IMR-90 (cell line): ENCODE measurements at regions not wholly inside any gene's neighbourhood (a gene's known extent, or its start where the extent isn't known, plus 50 kb on each side); places are given as distances from the start of the nearest gene placed in this dataset.

Experiments
- ATAC-seq: fragments of 200-7000 bp; cut with Tn5 transposase; 2 replicates; pipeline ENCODE4 v1.9.1; 2020; ENCODE audit warnings: low read depth, mild to moderate bottlenecking, moderate library complexity
- BruUV-seq: library from RNA; stranded (reverse); fragments of 400-500 nt; replicated peaks from 2 replicates; lab custom pipeline; 2021; lab: Mats Ljungman, UMichigan
- CTCF ChIA-PET: fragments of 300-600 bp; formaldehyde crosslinking; extraction: SDS; loops from one replicate; lab custom pipeline; 2021; ENCODE audit warnings: antibody characterized with exemption; lab: Yijun Ruan, JAX
- POLR2A ChIA-PET: fragments of 300-600 bp; sonication (Branson Sonifier 250); formaldehyde crosslinking; loops from one replicate; lab custom pipeline; 2022; ENCODE audit warnings: antibody characterized with exemption; ENCODE audit not compliant: unreplicated experiment; lab: Charles Lee
- DNase-seq: peaks from one replicate; pipeline ENCODE4 v3.0.0; 2013
- H2AFZ ChIP-seq: replicated peaks from 2 replicates; pipeline ENCODE3; 2013; ENCODE audit warnings: low read length, mild to moderate bottlenecking; ENCODE audit not compliant: poor library complexity
- H2AK5ac ChIP-seq: 2 replicates; pipeline ENCODE4 v1.6.1; 2013; ENCODE audit warnings: low read depth, low read length, inconsistent platforms
- H2AK9ac ChIP-seq: replicated peaks from 2 replicates; pipeline ENCODE3; 2013; ENCODE audit warnings: mild to moderate bottlenecking, low read depth, low read length, moderate library complexity; ENCODE audit not compliant: poor library complexity
- H2BK120ac ChIP-seq: 2 replicates; pipeline ENCODE4 v1.6.1; 2013; ENCODE audit warnings: low read depth, low read length, inconsistent platforms
- H2BK15ac ChIP-seq: 3 replicates; pipeline ENCODE4 v1.6.1; 2013; ENCODE audit warnings: low read depth, low read length, inconsistent platforms
- H2BK20ac ChIP-seq: 2 replicates; pipeline ENCODE4 v1.6.1; 2013; ENCODE audit warnings: low read depth, mild to moderate bottlenecking, inconsistent platforms, low read length, moderate library complexity
- H2BK5ac ChIP-seq: 2 replicates; pipeline ENCODE4 v1.6.1; 2013; ENCODE audit warnings: mild to moderate bottlenecking, low read depth, low read length, inconsistent platforms; ENCODE audit not compliant: poor library complexity, severe bottlenecking
- H3K14ac ChIP-seq: replicated peaks from 2 replicates; pipeline ENCODE4 v1.6.1; 2013; ENCODE audit warnings: low read depth, low read length, inconsistent platforms
- H3K18ac ChIP-seq: 2 replicates; pipeline ENCODE4 v1.6.1; 2013; ENCODE audit warnings: low read depth, low read length, control low read depth
- H3K23ac ChIP-seq: 2 replicates; pipeline ENCODE4 v1.6.1; 2013; ENCODE audit warnings: low read depth, low read length, inconsistent platforms
- H3K27ac ChIP-seq: 2 replicates; pipeline ENCODE4 v1.5.1; 2013; ENCODE audit warnings: mild to moderate bottlenecking, control low read depth, low read length; ENCODE audit not compliant: insufficient read depth
- H3K27me3 ChIP-seq: 2 replicates; pipeline ENCODE4 v1.6.1; 2013; ENCODE audit warnings: low read length; ENCODE audit not compliant: control insufficient read depth, insufficient read depth
- H3K36me3 ChIP-seq: 2 replicates; pipeline ENCODE4 v1.6.1; 2013; ENCODE audit warnings: low read length, mixed read lengths; ENCODE audit not compliant: control insufficient read depth, insufficient read depth
- H3K4ac ChIP-seq: 2 replicates; pipeline ENCODE4 v1.6.1; 2013; ENCODE audit warnings: low read depth, low read length, inconsistent platforms
- H3K4me1 ChIP-seq: 2 replicates; pipeline ENCODE4 v1.6.1; 2013; ENCODE audit warnings: low read length, mixed read lengths; ENCODE audit not compliant: control insufficient read depth, insufficient read depth
- H3K4me2 ChIP-seq: 2 replicates; pipeline ENCODE4 v1.6.1; 2013; ENCODE audit warnings: low read depth, mild to moderate bottlenecking, control low read depth, low read length, moderate library complexity
- H3K4me3 ChIP-seq: 2 replicates; pipeline ENCODE4 v1.5.1; 2013; ENCODE audit warnings: low read depth, mild to moderate bottlenecking, control low read depth, low read length, moderate library complexity; ENCODE audit not compliant: insufficient read depth
- H3K56ac ChIP-seq: 2 replicates; pipeline ENCODE4 v1.6.1; 2013; ENCODE audit warnings: low read length, inconsistent platforms; ENCODE audit not compliant: insufficient read depth; ENCODE audit errors: extremely low read depth
- H3K79me1 ChIP-seq, 2 experiments: 2 replicates each; pipeline ENCODE4 v1.6.1; 2013; ENCODE audit warnings: low read length in 2 of 2, inconsistent platforms in 1 of 2, low read depth in 1 of 2
- H3K9ac ChIP-seq: 2 replicates; pipeline ENCODE4 v1.6.1; 2013; ENCODE audit warnings: low read depth, low read length, control low read depth
- H3K9me1 ChIP-seq: 2 replicates; pipeline ENCODE4 v1.6.1; 2013; ENCODE audit warnings: low read length, inconsistent platforms; ENCODE audit not compliant: insufficient read depth
- H3K9me3 ChIP-seq: 2 replicates; pipeline ENCODE4 v1.6.1; 2013; ENCODE audit warnings: low read length; ENCODE audit not compliant: control insufficient read depth, insufficient read depth
- H4K20me1 ChIP-seq: 2 replicates; pipeline ENCODE4 v1.6.1; 2013; ENCODE audit warnings: low read length, inconsistent platforms; ENCODE audit not compliant: insufficient read depth
- H4K5ac ChIP-seq: 2 replicates; pipeline ENCODE4 v1.6.1; 2013; ENCODE audit warnings: mild to moderate bottlenecking, low read depth, low read length, control low read depth
- H4K8ac ChIP-seq, 2 experiments: 2 replicates each; pipeline ENCODE4 v1.6.1; 2013; ENCODE audit warnings: low read depth in 2 of 2, low read length in 2 of 2, control low read depth in 1 of 2, inconsistent platforms in 1 of 2
- H4K91ac ChIP-seq: 2 replicates; pipeline ENCODE4 v1.6.1; 2013; ENCODE audit warnings: low read depth, low read length, inconsistent platforms; ENCODE audit not compliant: insufficient read depth
- BHLHE40 ChIP-seq: fragments of 150-350 bp; IDR thresholded peaks from 2 replicates; pipeline ENCODE4 v1.6.1; 2016; ENCODE audit warnings: mild to moderate bottlenecking, low read depth, low read length
- CEBPB ChIP-seq: IDR thresholded peaks from 2 replicates; pipeline ENCODE4 v1.6.1; 2012; ENCODE audit warnings: low read depth, low read length, improper control_type of control experiment
- CHD1 ChIP-seq: IDR thresholded peaks from 2 replicates; pipeline ENCODE4 v1.6.1; 2012; ENCODE audit warnings: low read depth, low read length, improper control_type of control experiment
- FOS ChIP-seq: fragments of 150-350 bp; IDR thresholded peaks from 2 replicates; pipeline ENCODE4 v1.6.1; 2016; ENCODE audit warnings: low read depth, low read length
- MAFK ChIP-seq: IDR thresholded peaks from 2 replicates; pipeline ENCODE4 v1.6.1; 2012; ENCODE audit warnings: low read depth, low read length, improper control_type of control experiment
- MAZ ChIP-seq: IDR thresholded peaks from 2 replicates; pipeline ENCODE4 v1.6.1; 2012; ENCODE audit warnings: low read depth, mild to moderate bottlenecking, low read length, improper control_type of control experiment, moderate library complexity, borderline replicate concordance
- MXI1 ChIP-seq: IDR thresholded peaks from 2 replicates; pipeline ENCODE4 v1.6.1; 2012; ENCODE audit warnings: low read depth, mild to moderate bottlenecking, low read length, moderate library complexity, borderline replicate concordance
- NFE2L2 ChIP-seq: fragments of 150-350 bp; IDR thresholded peaks from 2 replicates; pipeline ENCODE4 v1.6.1; 2016; ENCODE audit warnings: low read depth, mild to moderate bottlenecking, low read length
- POLR2A ChIP-seq: IDR thresholded peaks from 2 replicates; pipeline ENCODE4 v1.6.1; 2012; ENCODE audit warnings: mild to moderate bottlenecking, low read depth, low read length
- RAD21 ChIP-seq: IDR thresholded peaks from 2 replicates; pipeline ENCODE4 v1.6.1; 2012; ENCODE audit warnings: low read length, improper control_type of control experiment
- RCOR1 ChIP-seq: IDR thresholded peaks from 2 replicates; pipeline ENCODE4 v1.6.1; 2012; ENCODE audit warnings: mild to moderate bottlenecking, low read length, improper control_type of control experiment; ENCODE audit not compliant: insufficient replicate concordance
- RFX5 ChIP-seq: IDR thresholded peaks from 2 replicates; pipeline ENCODE4 v1.8.0; 2012; ENCODE audit warnings: low read depth, mild to moderate bottlenecking, low read length, moderate library complexity
- SMC3 ChIP-seq: fragments of 150-350 bp; IDR thresholded peaks from 2 replicates; pipeline ENCODE4 v1.6.1; 2016; ENCODE audit warnings: low read depth, mild to moderate bottlenecking, antibody characterized with exemption, low read length, moderate library complexity
- WGBS, 2 experiments: methylation state at CpG; one replicate each; pipeline versions ENCODE4 v1.1.5 to v1.1.7; 2013; ENCODE audit warnings: missing lambda C conversion rate in 2 of 2; ENCODE audit not compliant: insufficient read length in 1 of 2; ENCODE audit errors: extremely low coverage in 2 of 2; 5-methylcytosine and 5-hydroxymethylcytosine counted together
- dilution Hi-C: fragments of 300-500 bp; cut with HindIII; formaldehyde crosslinking; loops from one replicate; pipeline ENCODE4 v1.14.3; 2018; ENCODE audit warnings: low sequenced_read_pairs; ENCODE audit not compliant: unreplicated experiment
- in situ Hi-C: fragments of 300-500 bp; cut with MboI; formaldehyde crosslinking; loops from 3 replicates; pipeline ENCODE4 v1.14.3; 2019; ENCODE audit warnings: low sequenced_read_pairs, inconsistent platforms, mixed read lengths
- intact Hi-C: fragments of 100-400 bp; cut with micrococcal nuclease; formaldehyde crosslinking; loops from 2 replicates; pipeline ENCODE4 v1.10.0; 2022
- TF ChIP-seq, protein P1 (sequence below): conservative IDR thresholded peaks from 2 replicates; pipeline ENCODE4 v1.5.1; 2012; ENCODE audit warnings: mild to moderate bottlenecking, low read depth, low read length, improper control_type of control experiment
- TF ChIP-seq, protein P2 (sequence below): fragments of 150-350 bp; IDR thresholded peaks from 2 replicates; pipeline ENCODE4 v1.6.1; 2017; ENCODE audit warnings: mild to moderate bottlenecking, antibody characterized with exemption, low read length, low read depth
- TF ChIP-seq, protein P3 (sequence below): fragments of 150-350 bp; IDR thresholded peaks from 2 replicates; pipeline ENCODE4 v1.6.1; 2016; ENCODE audit warnings: low read depth, mild to moderate bottlenecking, low read length, moderate library complexity, borderline replicate concordance

DNA sequence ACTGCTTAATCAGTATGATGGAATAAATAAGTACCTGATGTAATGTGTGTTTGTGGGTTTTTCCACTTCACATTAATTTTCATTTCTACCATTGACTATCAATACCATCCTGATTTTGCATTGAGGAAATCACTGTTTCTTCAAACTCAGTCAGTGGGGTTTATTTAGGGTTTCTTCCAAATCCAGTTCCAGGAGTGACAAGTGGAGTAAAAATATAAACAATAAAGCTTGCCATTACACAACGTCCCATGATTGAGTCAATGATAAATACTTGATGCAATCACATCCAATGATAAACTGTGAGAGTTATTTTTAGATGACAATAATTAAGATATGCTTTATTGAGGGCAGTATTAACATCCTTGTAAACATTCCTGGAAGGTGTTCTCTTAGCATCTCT is 1037.4 kb upstream of the GJE1 start:
- intact Hi-C loops: no loop called here
- no peak overlapping the region for H4K91ac ChIP-seq
- no peak overlapping the region for H2AFZ ChIP-seq
- in situ Hi-C loops: no loop called here
- ChIA-PET POLR2A (no interaction called here), CTCF (no interaction called here)
- no peaks in the 10 kb centered on the region for H3K9me3 ChIP-seq
- no peak overlapping the region for H2BK5ac ChIP-seq
- H3K4me3 ChIP-seq: no peak overlapping the region
- no peaks in the 10 kb centered on the region for H3K36me3 ChIP-seq
- DNase-seq: no peak
- no peaks in the 10 kb centered on the region for H3K4me1 ChIP-seq
- H3K27me3 ChIP-seq: no peaks in the 10 kb centered on the region
- no TSS peak for BruUV-seq
- no peak overlapping the region for H2BK120ac ChIP-seq
- no peak overlapping the region for H3K18ac ChIP-seq
- H2AK9ac ChIP-seq: no peak overlapping the region
- H4K5ac ChIP-seq: no peak overlapping the region
- H2AK5ac ChIP-seq: no peak overlapping the region
- H2BK15ac ChIP-seq: no peak overlapping the region
- ATAC-seq: no peak
- no peak for TF ChIP-seq SMC3
- TF ChIP-seq RFX5: no peak
- TF ChIP-seq RAD21: no peak
- no peak for TF ChIP-seq MXI1
- no peak for TF ChIP-seq BHLHE40
- TF ChIP-seq POLR2A: no peak
- TF ChIP-seq CEBPB: no peak
- no peak for TF ChIP-seq RCOR1
- TF ChIP-seq, protein P1, sequence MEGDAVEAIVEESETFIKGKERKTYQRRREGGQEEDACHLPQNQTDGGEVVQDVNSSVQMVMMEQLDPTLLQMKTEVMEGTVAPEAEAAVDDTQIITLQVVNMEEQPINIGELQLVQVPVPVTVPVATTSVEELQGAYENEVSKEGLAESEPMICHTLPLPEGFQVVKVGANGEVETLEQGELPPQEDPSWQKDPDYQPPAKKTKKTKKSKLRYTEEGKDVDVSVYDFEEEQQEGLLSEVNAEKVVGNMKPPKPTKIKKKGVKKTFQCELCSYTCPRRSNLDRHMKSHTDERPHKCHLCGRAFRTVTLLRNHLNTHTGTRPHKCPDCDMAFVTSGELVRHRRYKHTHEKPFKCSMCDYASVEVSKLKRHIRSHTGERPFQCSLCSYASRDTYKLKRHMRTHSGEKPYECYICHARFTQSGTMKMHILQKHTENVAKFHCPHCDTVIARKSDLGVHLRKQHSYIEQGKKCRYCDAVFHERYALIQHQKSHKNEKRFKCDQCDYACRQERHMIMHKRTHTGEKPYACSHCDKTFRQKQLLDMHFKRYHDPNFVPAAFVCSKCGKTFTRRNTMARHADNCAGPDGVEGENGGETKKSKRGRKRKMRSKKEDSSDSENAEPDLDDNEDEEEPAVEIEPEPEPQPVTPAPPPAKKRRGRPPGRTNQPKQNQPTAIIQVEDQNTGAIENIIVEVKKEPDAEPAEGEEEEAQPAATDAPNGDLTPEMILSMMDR: no peak
- TF ChIP-seq FOS: no peak
- TF ChIP-seq, protein P2, sequence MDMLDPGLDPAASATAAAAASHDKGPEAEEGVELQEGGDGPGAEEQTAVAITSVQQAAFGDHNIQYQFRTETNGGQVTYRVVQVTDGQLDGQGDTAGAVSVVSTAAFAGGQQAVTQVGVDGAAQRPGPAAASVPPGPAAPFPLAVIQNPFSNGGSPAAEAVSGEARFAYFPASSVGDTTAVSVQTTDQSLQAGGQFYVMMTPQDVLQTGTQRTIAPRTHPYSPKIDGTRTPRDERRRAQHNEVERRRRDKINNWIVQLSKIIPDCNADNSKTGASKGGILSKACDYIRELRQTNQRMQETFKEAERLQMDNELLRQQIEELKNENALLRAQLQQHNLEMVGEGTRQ: no peak
- TF ChIP-seq CHD1: no peak
- TF ChIP-seq NFE2L2: no peak
- no peak for TF ChIP-seq MAZ
- no peak for TF ChIP-seq MAFK
- TF ChIP-seq, protein P3, sequence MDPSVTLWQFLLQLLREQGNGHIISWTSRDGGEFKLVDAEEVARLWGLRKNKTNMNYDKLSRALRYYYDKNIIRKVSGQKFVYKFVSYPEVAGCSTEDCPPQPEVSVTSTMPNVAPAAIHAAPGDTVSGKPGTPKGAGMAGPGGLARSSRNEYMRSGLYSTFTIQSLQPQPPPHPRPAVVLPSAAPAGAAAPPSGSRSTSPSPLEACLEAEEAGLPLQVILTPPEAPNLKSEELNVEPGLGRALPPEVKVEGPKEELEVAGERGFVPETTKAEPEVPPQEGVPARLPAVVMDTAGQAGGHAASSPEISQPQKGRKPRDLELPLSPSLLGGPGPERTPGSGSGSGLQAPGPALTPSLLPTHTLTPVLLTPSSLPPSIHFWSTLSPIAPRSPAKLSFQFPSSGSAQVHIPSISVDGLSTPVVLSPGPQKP: no peak
- H3K4me2 ChIP-seq: no peak overlapping the region
- no peak overlapping the region for H3K23ac ChIP-seq
- H3K9me1 ChIP-seq: no peaks in the 10 kb centered on the region
- H2BK20ac ChIP-seq: no peak overlapping the region
- no peaks in the 10 kb centered on the region for H4K20me1 ChIP-seq
- no peak overlapping the region for H3K9ac ChIP-seq
- no peak overlapping the region for H3K27ac ChIP-seq
- H3K79me1 ChIP-seq: no peaks in the 10 kb centered on the region
- no peak overlapping the region for H3K14ac ChIP-seq
- no peak overlapping the region for H4K8ac ChIP-seq
- dilution Hi-C loops: no loop called here
- no peak overlapping the region for H3K56ac ChIP-seq
- WGBS, 2 experiments: no CpG with 5 or more reads among the region's 1 CpG
- H3K4ac ChIP-seq: no peak overlapping the region
